Ovary (tissue), 7 donors: ENCODE measurements at regions not wholly inside any gene's neighbourhood (a gene's known extent, or its start where the extent isn't known, plus 50 kb on each side); places are given as distances from the start of the nearest gene placed in this dataset.

Experiments used
- DNase-seq, 5 donors: peaks; one replicate each; pipeline ENCODE4 v3.0.0-alpha.2; 2019 to 2020
- H3K27ac ChIP-seq, 2 donors: fragments of 200-600 bp; one replicate each; pipeline versions ENCODE4 v1.5.1 to v1.8.0; 2019 to 2022
- H3K27me3 ChIP-seq: fragments of 200-600 bp; one replicate; pipeline ENCODE4 v1.8.0; 2022
- H3K36me3 ChIP-seq: fragments of 200-600 bp; sonication (generic); one replicate; pipeline ENCODE4 v1.5.1; 2019
- H3K4me1 ChIP-seq: one replicate; pipeline ENCODE4 v1.8.1; 2013; ENCODE audit warnings: mild to moderate bottlenecking, moderate library complexity; ENCODE audit not compliant: insufficient read depth
- H3K4me3 ChIP-seq: fragments of 200-600 bp; sonication (generic); one replicate; pipeline ENCODE4 v1.5.1; 2017
- H3K9me3 ChIP-seq, 2 donors: fragments of 200-600 bp in 1 of 2; sonication (generic) in 1 of 2; one replicate each; pipeline versions ENCODE4 v1.5.1 to v1.8.1; 2013 to 2019; ENCODE audit warnings: mild to moderate bottlenecking in 1 of 2, moderate library complexity in 1 of 2
- EP300 ChIP-seq: sonication (generic); formaldehyde crosslinking; IDR thresholded peaks from one replicate; pipeline ENCODE4 v1.6.1; 2017; ENCODE audit warnings: antibody characterized with exemption
- POLR2A ChIP-seq: fragments of 450-650 bp; IDR thresholded peaks from one replicate; pipeline ENCODE4 v1.6.1; 2017; ENCODE audit warnings: antibody characterized with exemption, mild to moderate bottlenecking, moderate library complexity
- WGBS, 3 donors: extraction: QIAGEN DNeasy Blood & Tissue Kit in 1 of 3; methylation state at CpG; one replicate each; pipeline versions ENCODE4 v1.1.5 to v1.1.7; 2013 to 2017; 5-methylcytosine and 5-hydroxymethylcytosine counted together
- intact Hi-C, 4 donors: fragments of 100-400 bp; cut with DNase I; formaldehyde crosslinking; loops; one replicate each; pipeline versions ENCODE4 v1.11.0 to v1.15.1; 2022 to 2023
- TF ChIP-seq, protein P1 (sequence below), 3 donors: fragments of 450-650 bp in 2 of 3; fragments of 200-600 bp in 1 of 3; IDR thresholded peaks; one replicate each; pipeline versions ENCODE4 v1.5.1 to v1.8.0; 2016 to 2022; ENCODE audit warnings: antibody characterized with exemption in 3 of 3, mild to moderate bottlenecking in 1 of 3
- donor health status: DM: no; HTN: no; CAD: no; lungs with moderate emphysema.
- donor health status: DM: no; HTN: no; CAD: no.
- donor health status: Bipolar disorder and iron deficiency.
- donor health status: DM: no; HTN: no; CAD: no.
- donor health status: DM: yes; HTN: yes; CAD: no.

DNA sequence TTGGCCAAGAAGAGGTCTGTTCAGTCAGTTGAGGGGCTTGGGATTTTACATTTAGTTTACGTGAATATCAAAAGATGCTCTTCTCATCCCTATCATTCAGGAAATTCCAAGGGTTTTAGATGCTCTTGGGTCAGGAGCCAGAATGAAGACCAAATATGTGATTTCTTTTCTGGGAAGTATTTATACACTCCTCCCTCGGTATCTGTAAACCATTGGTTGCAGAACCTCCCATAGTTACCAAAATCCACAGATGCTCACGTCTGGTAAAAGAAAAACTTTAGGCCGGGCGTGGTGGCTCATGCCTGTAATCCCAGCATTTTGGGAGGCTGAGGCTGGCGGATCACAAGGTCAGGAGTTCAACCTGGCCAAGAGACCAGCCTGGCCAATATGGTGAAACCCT, 75.9 kb downstream of the TNFAIP2 start:
- H3K4me3 ChIP-seq, result no peak overlapping the region
- no peaks in the 10 kb centered on the region for H3K9me3 ChIP-seq
- intact Hi-C loops, result no loop called here
- no peaks in the 10 kb centered on the region for H3K36me3 ChIP-seq
- TF ChIP-seq POLR2A (no peak), EP300 (no peak)
- TF ChIP-seq, protein P1, sequence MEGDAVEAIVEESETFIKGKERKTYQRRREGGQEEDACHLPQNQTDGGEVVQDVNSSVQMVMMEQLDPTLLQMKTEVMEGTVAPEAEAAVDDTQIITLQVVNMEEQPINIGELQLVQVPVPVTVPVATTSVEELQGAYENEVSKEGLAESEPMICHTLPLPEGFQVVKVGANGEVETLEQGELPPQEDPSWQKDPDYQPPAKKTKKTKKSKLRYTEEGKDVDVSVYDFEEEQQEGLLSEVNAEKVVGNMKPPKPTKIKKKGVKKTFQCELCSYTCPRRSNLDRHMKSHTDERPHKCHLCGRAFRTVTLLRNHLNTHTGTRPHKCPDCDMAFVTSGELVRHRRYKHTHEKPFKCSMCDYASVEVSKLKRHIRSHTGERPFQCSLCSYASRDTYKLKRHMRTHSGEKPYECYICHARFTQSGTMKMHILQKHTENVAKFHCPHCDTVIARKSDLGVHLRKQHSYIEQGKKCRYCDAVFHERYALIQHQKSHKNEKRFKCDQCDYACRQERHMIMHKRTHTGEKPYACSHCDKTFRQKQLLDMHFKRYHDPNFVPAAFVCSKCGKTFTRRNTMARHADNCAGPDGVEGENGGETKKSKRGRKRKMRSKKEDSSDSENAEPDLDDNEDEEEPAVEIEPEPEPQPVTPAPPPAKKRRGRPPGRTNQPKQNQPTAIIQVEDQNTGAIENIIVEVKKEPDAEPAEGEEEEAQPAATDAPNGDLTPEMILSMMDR (IDR thresholded peaks at IDR 0.05), result no peak
- H3K27me3 ChIP-seq, result no peaks in the 10 kb centered on the region
- WGBS, 3 donors, result 15 to 20% (median 16%) methylated on average over 6 of the region's 6 CpGs
- DNase-seq, result peak in 1 of 5 donors; percentile 51
- no peaks in the 10 kb centered on the region for H3K4me1 ChIP-seq
- peak overlapping the region in 1 of 2 donors; percentile 51 for H3K27ac ChIP-seq

DNA sequence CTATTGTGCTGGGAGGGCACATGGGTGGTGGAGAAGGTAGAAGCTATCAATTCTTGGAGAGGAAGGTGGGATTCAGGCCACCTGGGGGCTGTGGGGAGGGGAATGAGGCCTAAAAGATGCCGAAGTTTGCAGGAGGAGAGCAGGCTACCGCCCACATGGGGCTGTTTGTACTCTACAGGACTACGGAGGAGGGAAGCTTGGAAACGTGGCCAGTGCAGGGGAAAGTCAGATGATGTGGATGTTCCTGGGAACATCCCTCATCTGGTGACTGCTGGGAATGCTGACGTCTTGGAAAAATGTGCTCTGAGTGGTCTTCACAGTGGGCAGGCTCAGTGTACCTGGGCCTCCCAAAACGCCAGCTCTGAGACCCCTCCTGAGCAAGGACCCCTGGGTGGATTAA, 78.5 kb downstream of the TNFAIP2 start:
- Histone ChIP-seq H3K27me3 (no peaks in the 10 kb centered on the region), H3K4me1 (peaks cover 5% of the 10 kb centered on the region), H3K36me3 (no peaks in the 10 kb centered on the region), H3K9me3 (no peaks in the 10 kb centered on the region), H3K27ac (no peak overlapping the region), H3K4me3 (no peak overlapping the region)
- DNase-seq, result peak in 1 of 5 donors; percentile 20
- no peak for TF ChIP-seq POLR2A
- TF ChIP-seq, protein P1 (IDR thresholded peaks at IDR 0.05), result no peak
- 67 to 71% (median 69%) methylated on average over 6 of the region's 6 CpGs for WGBS, 3 donors
- intact Hi-C loops, result no loop called here

DNA sequence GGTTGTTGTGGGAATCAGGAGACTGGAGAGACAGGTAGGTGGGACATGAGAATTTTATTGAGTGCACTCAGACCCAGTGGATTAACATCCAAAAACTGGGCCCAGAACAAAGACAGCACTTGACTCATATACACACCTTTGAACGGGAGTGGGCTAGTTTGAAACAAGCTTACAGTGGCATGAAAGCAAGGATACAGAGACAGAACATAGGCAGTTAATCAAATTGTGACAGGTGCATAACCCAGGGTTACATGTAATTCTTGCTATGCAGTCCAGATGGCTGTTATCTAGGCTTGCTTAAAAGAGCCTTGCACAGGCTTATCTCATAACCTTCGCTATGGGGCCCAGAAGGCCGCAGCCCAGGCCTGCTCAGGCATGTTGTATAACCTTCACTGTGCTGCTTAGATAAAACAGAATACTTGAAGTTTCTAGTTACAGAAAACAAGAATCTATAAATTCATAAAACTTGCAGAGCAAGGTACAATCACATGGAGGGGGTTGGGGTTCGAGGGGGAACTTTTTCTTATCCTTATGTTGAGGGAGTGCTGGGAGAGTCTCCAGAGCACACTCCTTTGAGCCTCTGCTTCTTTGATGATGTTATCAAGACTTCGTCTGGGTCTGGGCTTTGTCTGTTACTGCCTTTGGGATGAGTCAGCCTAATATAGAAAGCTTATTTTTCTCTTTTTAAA, 81.7 kb downstream of the TNFAIP2 start:
- H3K4me1 ChIP-seq, result peaks cover 12% of the 10 kb centered on the region
- H3K27me3 ChIP-seq, result no peaks in the 10 kb centered on the region
- H3K4me3 ChIP-seq, result no peak overlapping the region
- peak in 1 of 5 donors; percentile 36 for DNase-seq
- TF ChIP-seq, protein P1 (IDR thresholded peaks at IDR 0.05), result no peak
- TF ChIP-seq EP300, result no peak
- no peak for TF ChIP-seq POLR2A
- H3K36me3 ChIP-seq, result no peaks in the 10 kb centered on the region
- no peaks in the 10 kb centered on the region for H3K9me3 ChIP-seq
- 14 to 27% (median 21%) methylated on average over 5 of the region's 5 CpGs for WGBS, 3 donors
- H3K27ac ChIP-seq, result peak overlapping the region in 1 of 2 donors; percentile 91
- intact Hi-C loops, result loop anchor here in 1 of 4 donors (5.0 kb wide), 1 partner anchor 77 kb away; no protein-coding TSS in a partner anchor

DNA sequence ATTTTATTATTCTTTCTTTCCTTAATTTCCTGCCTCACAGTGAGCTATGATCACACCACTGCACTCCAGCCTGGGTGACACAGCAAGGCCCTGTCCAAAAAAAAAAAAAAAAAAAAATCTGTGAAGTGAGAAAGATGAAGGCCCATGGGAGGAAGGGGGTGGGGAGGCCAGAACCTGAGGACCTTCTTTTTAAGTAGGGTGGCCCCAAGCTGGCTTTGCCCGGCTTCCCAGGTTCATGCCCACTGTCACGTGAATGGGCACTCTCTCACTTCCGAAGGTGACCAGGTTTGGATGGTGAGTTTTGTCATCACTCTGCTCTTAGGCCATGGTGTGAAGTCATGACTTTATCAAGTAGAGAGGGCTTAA, 82.3 kb downstream of the TNFAIP2 start:
- Histone ChIP-seq H3K27me3 (no peaks in the 10 kb centered on the region), H3K9me3 (no peaks in the 10 kb centered on the region), H3K27ac (peak overlapping the region; percentile 83 to 91), H3K36me3 (no peaks in the 10 kb centered on the region), H3K4me3 (peak overlapping the region; percentile 72), H3K4me1 (peaks cover 12% of the 10 kb centered on the region)
- intact Hi-C loops, result loop anchor here in 1 of 4 donors (5.0 kb wide), 1 partner anchor 77 kb away; no protein-coding TSS in a partner anchor
- 82 to 90% (median 85%) methylated on average over 3 of the region's 3 CpGs for WGBS, 3 donors
- DNase-seq, result no peak
- TF ChIP-seq POLR2A (no peak), EP300 (no peak)
- TF ChIP-seq, protein P1 (IDR thresholded peaks at IDR 0.05), result no peak
